OCI-LY3 (cell line): ENCODE measurements at regions not wholly inside any gene's neighbourhood (a gene's known extent, or its start where the extent isn't known, plus 50 kb on each side); places are given as distances from the start of the nearest gene placed in this dataset.

ENCODE experiments used
- H2AFZ ChIP-seq: fragments of 200-600, 300-600 bp; shearing (Covaris generic); 2 replicates; pipeline ENCODE4 v1.6.0; 2014; ENCODE audit warnings: antibody characterized with exemption, low read depth, low read length
- H3K27ac ChIP-seq: fragments of 200-600, 300-600 bp; sonication (generic); 2 replicates; pipeline ENCODE4 v1.5.1; 2014; ENCODE audit warnings: mild to moderate bottlenecking, low read length, moderate library complexity, mixed read lengths
- H3K27me3 ChIP-seq: fragments of 200-600, 300-600 bp; sonication (generic); 2 replicates; pipeline ENCODE4 v1.6.1; 2014; ENCODE audit warnings: low read depth, low read length, mixed read lengths
- H3K36me3 ChIP-seq: fragments of 200-600, 300-600 bp; sonication (generic); replicated peaks from 2 replicates; pipeline ENCODE3; 2014; ENCODE audit warnings: low read depth, low read length, mixed read lengths
- H3K4me1 ChIP-seq: fragments of 300-600, 200-600 bp; sonication (generic); 2 replicates; pipeline ENCODE4 v1.6.1; 2014; ENCODE audit warnings: low read length, mixed read lengths
- H3K4me2 ChIP-seq: fragments of 200-600, 300-600 bp; sonication (generic); 2 replicates; pipeline ENCODE4 v1.6.1; 2014; ENCODE audit warnings: low read length, mixed read lengths
- H3K4me3 ChIP-seq: fragments of 300-600, 200-600 bp; sonication (generic); 2 replicates; pipeline ENCODE4 v1.5.1; 2014; ENCODE audit warnings: antibody characterized with exemption, mild to moderate bottlenecking, low read length, moderate library complexity
- H3K79me2 ChIP-seq: fragments of 300-600, 200-600 bp; shearing (Covaris generic); 2 replicates; pipeline ENCODE4 v1.6.1; 2014; ENCODE audit warnings: mild to moderate bottlenecking, low read length, mixed read lengths
- H3K9ac ChIP-seq: fragments of 300-600, 200-600 bp; shearing (Covaris generic); 2 replicates; pipeline ENCODE4 v1.6.0; 2014; ENCODE audit warnings: mild to moderate bottlenecking, low read length, moderate library complexity
- H3K9me3 ChIP-seq: fragments of 200-600, 300-600 bp; shearing (Covaris generic); 2 replicates; pipeline ENCODE4 v1.6.1; 2014; ENCODE audit warnings: low read length, mixed read lengths; ENCODE audit not compliant: insufficient read depth
- H4K20me1 ChIP-seq: fragments of 200-600, 300-600 bp; sonication (generic); 2 replicates; pipeline ENCODE4 v1.6.1; 2016; ENCODE audit warnings: low read length, mixed read lengths; ENCODE audit not compliant: insufficient read depth
- CTCF ChIP-seq: fragments of 200-600, 300-600 bp; sonication (generic); IDR thresholded peaks from 2 replicates; pipeline ENCODE4 v1.5.1; 2014; ENCODE audit warnings: antibody characterized with exemption, low read length, low read depth
- EZH2phosphoT487 ChIP-seq: fragments of 200-600 bp; shearing (Covaris generic); IDR thresholded peaks from 2 replicates; pipeline ENCODE4 v1.6.1; 2018; ENCODE audit warnings: antibody characterized with exemption, mixed run types, low read depth

DNA sequence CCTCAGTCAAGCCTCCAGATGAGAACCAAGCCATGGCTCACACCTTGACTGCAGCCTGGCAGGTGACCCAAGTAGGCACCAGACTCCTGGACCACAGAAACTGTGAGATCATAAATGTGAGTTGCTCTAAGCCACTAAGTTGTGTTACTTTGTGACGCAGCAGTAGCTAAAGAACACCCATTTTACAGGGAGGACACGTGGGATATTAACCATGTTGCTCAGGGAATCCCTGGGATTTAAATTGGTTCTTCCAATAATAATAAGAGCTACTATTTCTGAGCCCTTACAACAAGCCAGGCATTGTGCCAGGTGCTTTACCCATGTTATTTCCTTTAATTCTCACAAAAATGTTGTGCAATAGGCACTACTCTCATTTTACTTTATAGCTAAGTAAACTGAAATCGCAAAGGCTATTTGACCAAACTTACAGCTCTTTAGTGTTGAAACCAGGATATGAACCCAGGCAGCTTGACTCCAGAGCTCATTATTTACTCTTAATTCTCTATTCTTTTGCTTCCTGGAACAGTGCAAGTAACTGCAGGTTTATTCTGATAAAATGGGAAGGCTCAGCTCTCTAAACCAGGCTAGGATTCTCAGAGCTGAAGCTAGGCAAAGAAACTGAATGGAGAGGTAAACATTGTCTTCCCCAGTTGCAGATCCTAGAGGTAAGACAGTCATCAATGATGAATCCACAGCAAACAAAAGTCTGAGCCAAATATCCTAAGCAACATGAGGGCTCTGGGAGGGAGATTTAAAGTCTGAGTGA is 294.4 kb downstream of the KBTBD8 start:
- H3K4me3 ChIP-seq: no peak overlapping the region
- 0 out of 2 replicates have a peak, but pooled peaks cover 7% of the 10 kb centered on the region for H4K20me1 ChIP-seq
- no peak overlapping the region for H3K9ac ChIP-seq
- no peaks in the 10 kb centered on the region for H3K79me2 ChIP-seq
- H3K27me3 ChIP-seq: no peaks in the 10 kb centered on the region
- H2AFZ ChIP-seq: no peak overlapping the region
- TF ChIP-seq CTCF: no peak
- TF ChIP-seq EZH2phosphoT487: no peak
- H3K9me3 ChIP-seq: no peaks in the 10 kb centered on the region
- no peak overlapping the region for H3K27ac ChIP-seq
- H3K4me1 ChIP-seq: peaks cover 29% of the 10 kb centered on the region
- H3K36me3 ChIP-seq: no peaks in the 10 kb centered on the region
- H3K4me2 ChIP-seq: no peak overlapping the region

- H2AFZ ChIP-seq: no peak overlapping the region
- H3K79me2 ChIP-seq: no peaks in the 10 kb centered on the region
- TF ChIP-seq CTCF (no peak), EZH2phosphoT487 (no peak)
- no peaks in the 10 kb centered on the region for H3K9me3 ChIP-seq
- H4K20me1 ChIP-seq: 0 out of 2 replicates have a peak, but pooled peaks cover 6% of the 10 kb centered on the region
- no peak overlapping the region for H3K4me2 ChIP-seq
- H3K4me3 ChIP-seq: no peak overlapping the region
- H3K4me1 ChIP-seq: peaks cover 29% of the 10 kb centered on the region
- no peaks in the 10 kb centered on the region for H3K36me3 ChIP-seq
- no peak overlapping the region for H3K9ac ChIP-seq
- H3K27me3 ChIP-seq: no peaks in the 10 kb centered on the region
- H3K27ac ChIP-seq: no peak overlapping the region
Observed at GRCh38 chr3:67294341-67294740, 296.2 kb downstream of the KBTBD8 start.

DNA sequence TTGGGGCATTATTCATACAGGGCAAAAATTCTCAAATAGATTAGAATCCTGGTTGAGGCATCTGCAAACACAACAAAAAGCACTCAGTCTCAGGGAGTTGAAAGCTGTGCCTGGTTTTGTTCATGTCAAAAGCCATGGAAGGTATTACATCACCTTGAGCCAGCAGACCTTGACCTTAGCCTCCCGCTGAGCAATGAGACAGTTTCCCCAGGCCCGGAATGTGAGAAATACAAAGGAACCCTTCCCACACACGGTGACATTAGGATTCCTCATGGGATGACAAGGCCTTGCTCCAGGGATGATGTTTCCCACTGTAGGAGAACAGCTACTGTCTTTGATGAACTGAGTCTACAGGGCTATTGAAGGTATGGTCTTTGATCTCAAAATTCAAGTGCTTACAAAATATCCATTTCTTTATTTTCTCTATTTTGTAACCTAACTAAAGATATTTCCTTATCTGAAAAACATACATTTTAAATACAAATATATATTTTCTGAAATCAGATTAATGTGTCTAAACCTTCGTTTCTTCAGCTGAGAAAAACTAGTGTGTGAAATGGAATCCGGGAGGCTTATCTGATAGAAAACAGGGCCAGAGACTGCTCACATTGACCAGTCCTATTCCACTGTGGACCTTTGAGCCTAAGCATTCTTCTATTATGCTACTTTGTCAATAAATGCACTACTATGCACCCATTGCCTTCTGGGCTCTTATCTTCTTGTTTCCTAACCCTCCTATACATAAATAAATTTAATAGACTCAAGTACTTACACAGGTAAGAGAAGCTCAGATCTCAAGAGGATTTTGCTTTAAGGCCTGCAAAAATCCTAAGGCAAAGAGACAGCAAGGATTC is 298.2 kb downstream of the KBTBD8 start:
- Histone ChIP-seq H3K4me1 (peaks cover 11% of the 10 kb centered on the region), H3K27me3 (no peaks in the 10 kb centered on the region), H3K27ac (no peak overlapping the region), H3K79me2 (no peaks in the 10 kb centered on the region), H4K20me1 (no peaks in the 10 kb centered on the region), H3K4me3 (no peak overlapping the region), H2AFZ (no peak overlapping the region), H3K36me3 (no peaks in the 10 kb centered on the region), H3K9ac (no peak overlapping the region), H3K9me3 (no peaks in the 10 kb centered on the region), H3K4me2 (no peak overlapping the region)
- no peak for TF ChIP-seq CTCF
- TF ChIP-seq EZH2phosphoT487: no peak

DNA sequence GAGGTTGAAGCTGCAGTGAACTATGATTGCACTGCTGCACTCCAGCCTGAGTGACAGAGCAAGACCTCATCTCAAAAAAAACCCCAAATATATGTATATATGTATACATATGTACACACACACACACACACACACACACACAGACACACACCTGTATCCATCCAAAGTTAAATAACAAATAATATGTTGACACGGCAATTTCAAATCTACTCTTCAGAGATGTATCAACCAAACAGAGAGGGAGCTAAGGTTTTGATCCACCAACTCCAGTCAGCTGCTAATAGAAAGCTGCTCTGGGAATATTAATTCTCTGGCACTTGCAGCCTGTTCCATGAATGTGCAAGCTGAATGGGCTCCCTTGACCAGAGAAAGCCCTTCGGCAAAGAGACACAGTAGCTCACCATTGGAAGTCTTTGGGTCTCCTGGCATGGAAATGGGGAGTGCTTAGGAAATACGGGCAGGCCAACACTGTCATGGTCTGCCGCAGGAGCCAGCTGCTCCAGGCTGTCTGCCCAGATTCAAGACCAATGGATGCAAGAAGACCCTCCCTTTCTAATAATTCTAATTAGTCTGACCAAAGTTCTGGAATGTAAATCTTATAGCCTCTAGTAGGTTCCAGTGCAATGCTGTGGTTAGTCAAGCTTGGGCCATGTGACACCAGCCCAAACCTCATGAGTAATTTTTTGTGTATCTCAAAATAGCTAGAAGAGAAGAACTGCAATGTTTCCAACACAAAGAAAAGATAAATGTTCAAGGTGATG is 299.8 kb downstream of the KBTBD8 start:
- H3K79me2 ChIP-seq: no peaks in the 10 kb centered on the region
- H3K4me1 ChIP-seq: no peaks in the 10 kb centered on the region
- H3K27me3 ChIP-seq: no peaks in the 10 kb centered on the region
- H3K9me3 ChIP-seq: no peaks in the 10 kb centered on the region
- no peak overlapping the region for H3K4me3 ChIP-seq
- no peaks in the 10 kb centered on the region for H3K36me3 ChIP-seq
- no peak overlapping the region for H3K27ac ChIP-seq
- H3K9ac ChIP-seq: no peak overlapping the region
- TF ChIP-seq CTCF (no peak), EZH2phosphoT487 (no peak)
- no peak overlapping the region for H3K4me2 ChIP-seq
- H4K20me1 ChIP-seq: no peaks in the 10 kb centered on the region
- H2AFZ ChIP-seq: no peak overlapping the region
